ENCODE measurements at regions not wholly inside any gene's neighbourhood (a gene's known extent, or its start where the extent isn't known, plus 50 kb on each side); places are given as distances from the start of the nearest gene placed in this dataset.

DNA sequence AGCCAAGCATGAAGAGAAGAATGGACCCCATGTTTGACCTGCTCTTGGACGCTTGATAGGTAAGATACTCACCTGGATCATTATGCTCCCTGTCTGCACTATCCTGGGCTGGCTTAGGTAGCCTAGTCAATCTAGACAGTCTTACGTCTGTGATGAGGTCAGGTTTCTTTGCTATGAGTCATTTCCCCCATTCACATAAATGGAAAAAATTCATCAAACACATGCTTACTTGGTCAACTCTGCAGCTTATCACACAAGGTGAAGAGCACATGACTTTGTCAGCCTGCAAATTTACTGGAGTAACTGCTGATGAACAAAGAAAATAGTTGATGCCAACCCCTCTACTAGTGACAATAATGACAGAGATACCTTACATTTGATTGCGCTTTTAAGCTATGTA, 170.0 kb downstream of the NUFIP1 start:
- TF ChIP-seq EZH2 (optimal IDR thresholded peaks at IDR 0.05; ENCODE audit: low read depth, low read length): no peak
- TF ChIP-seq, protein P1, sequence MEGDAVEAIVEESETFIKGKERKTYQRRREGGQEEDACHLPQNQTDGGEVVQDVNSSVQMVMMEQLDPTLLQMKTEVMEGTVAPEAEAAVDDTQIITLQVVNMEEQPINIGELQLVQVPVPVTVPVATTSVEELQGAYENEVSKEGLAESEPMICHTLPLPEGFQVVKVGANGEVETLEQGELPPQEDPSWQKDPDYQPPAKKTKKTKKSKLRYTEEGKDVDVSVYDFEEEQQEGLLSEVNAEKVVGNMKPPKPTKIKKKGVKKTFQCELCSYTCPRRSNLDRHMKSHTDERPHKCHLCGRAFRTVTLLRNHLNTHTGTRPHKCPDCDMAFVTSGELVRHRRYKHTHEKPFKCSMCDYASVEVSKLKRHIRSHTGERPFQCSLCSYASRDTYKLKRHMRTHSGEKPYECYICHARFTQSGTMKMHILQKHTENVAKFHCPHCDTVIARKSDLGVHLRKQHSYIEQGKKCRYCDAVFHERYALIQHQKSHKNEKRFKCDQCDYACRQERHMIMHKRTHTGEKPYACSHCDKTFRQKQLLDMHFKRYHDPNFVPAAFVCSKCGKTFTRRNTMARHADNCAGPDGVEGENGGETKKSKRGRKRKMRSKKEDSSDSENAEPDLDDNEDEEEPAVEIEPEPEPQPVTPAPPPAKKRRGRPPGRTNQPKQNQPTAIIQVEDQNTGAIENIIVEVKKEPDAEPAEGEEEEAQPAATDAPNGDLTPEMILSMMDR (IDR thresholded peaks at IDR 0.05; ENCODE audit: low read length): no peak
